K562 (cell line): ENCODE measurements at regions not wholly inside any gene's neighbourhood (a gene's known extent, or its start where the extent isn't known, plus 50 kb on each side); places are given as distances from the start of the nearest gene placed in this dataset.

Source experiments
- FOS ChIP-seq: IDR thresholded peaks from 3 replicates; pipeline ENCODE4 v1.6.1; 2011; ENCODE audit not compliant: insufficient read length; ENCODE audit errors: extremely low read depth
- NR4A1 ChIP-seq, 2 experiments: fragments of 250-450 bp in 1 of 2; fragments of 450-650 bp in 1 of 2; sonication (Bioruptor Pico) in 1 of 2; IDR thresholded peaks; 2 replicates each; pipeline versions ENCODE4 v1.4.0 to v1.6.1; 2016 to 2020; ENCODE audit warnings: mild to moderate bottlenecking in 2 of 2, missing compliant biosample characterization in 1 of 2, missing genetic modification characterization in 1 of 2, moderate library complexity in 1 of 2
- POLR2A ChIP-seq: fragments of 450-650 bp; conservative IDR thresholded peaks from 2 replicates; pipeline ENCODE4 v1.6.1; 2016
- SMARCB1 ChIP-seq: IDR thresholded peaks from 2 replicates; pipeline ENCODE4 v1.6.1; 2011; ENCODE audit warnings: improper control_type of control experiment, low read depth; ENCODE audit not compliant: insufficient read length
- TF ChIP-seq, protein P1 (sequence below), 3 experiments: IDR thresholded peaks in 2 of 3; conservative IDR thresholded peaks in 1 of 3; 2 replicates each; pipeline ENCODE4 v1.5.1; 2011 to 2012; ENCODE audit warnings: low read length in 3 of 3, mild to moderate bottlenecking in 3 of 3, control low read depth in 2 of 3, improper control_type of control experiment in 1 of 3, inconsistent platforms in 1 of 3, low read depth in 1 of 3, mixed read lengths in 1 of 3, moderate library complexity in 1 of 3; ENCODE audit not compliant: insufficient read depth in 2 of 3
- TF ChIP-seq, protein P2 (sequence below): conservative IDR thresholded peaks from 2 replicates; pipeline ENCODE4 v1.6.1; 2011; ENCODE audit warnings: low read depth, mild to moderate bottlenecking, low read length; ENCODE audit not compliant: control insufficient read depth

- TF ChIP-seq, protein P1, sequence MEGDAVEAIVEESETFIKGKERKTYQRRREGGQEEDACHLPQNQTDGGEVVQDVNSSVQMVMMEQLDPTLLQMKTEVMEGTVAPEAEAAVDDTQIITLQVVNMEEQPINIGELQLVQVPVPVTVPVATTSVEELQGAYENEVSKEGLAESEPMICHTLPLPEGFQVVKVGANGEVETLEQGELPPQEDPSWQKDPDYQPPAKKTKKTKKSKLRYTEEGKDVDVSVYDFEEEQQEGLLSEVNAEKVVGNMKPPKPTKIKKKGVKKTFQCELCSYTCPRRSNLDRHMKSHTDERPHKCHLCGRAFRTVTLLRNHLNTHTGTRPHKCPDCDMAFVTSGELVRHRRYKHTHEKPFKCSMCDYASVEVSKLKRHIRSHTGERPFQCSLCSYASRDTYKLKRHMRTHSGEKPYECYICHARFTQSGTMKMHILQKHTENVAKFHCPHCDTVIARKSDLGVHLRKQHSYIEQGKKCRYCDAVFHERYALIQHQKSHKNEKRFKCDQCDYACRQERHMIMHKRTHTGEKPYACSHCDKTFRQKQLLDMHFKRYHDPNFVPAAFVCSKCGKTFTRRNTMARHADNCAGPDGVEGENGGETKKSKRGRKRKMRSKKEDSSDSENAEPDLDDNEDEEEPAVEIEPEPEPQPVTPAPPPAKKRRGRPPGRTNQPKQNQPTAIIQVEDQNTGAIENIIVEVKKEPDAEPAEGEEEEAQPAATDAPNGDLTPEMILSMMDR (IDR thresholded peaks at IDR 0.05 in 2 of 3, conservative IDR thresholded peaks at IDR 0.05 in 1 of 3; ENCODE audit: insufficient read depth in 2 of 3, low read depth in 1 of 3, low read length in 3 of 3): no peak
- TF ChIP-seq SMARCB1: no peak
- TF ChIP-seq NR4A1 (CRISPR knock-in tag; IDR thresholded peaks at IDR 0.05): no peak
- no peak for TF ChIP-seq NR4A1 (tag; IDR thresholded peaks at IDR 0.05)
- no peak for TF ChIP-seq POLR2A
- no peak for TF ChIP-seq FOS
- TF ChIP-seq, protein P2, sequence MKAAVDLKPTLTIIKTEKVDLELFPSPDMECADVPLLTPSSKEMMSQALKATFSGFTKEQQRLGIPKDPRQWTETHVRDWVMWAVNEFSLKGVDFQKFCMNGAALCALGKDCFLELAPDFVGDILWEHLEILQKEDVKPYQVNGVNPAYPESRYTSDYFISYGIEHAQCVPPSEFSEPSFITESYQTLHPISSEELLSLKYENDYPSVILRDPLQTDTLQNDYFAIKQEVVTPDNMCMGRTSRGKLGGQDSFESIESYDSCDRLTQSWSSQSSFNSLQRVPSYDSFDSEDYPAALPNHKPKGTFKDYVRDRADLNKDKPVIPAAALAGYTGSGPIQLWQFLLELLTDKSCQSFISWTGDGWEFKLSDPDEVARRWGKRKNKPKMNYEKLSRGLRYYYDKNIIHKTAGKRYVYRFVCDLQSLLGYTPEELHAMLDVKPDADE: no peak
These were observed 172.0 kb downstream of the SLC6A15 start for GRCh38 chr12:84740602-84741001.
